ENCODE measurements at regions not wholly inside any gene's neighbourhood (a gene's known extent, or its start where the extent isn't known, plus 50 kb on each side); places are given as distances from the start of the nearest gene placed in this dataset.

GRCh38 chr16:5252791-5253190 is 155.2 kb upstream of the EEF2KMT start:
- TF ChIP-seq CTCF (IDR thresholded peaks at IDR 0.05): no peak
- TF ChIP-seq POLR2A (IDR thresholded peaks at IDR 0.05): no peak

Measured in uterus (tissue), 2 donors.